GM19324 (cell line): ENCODE measurements at regions not wholly inside any gene's neighbourhood (a gene's known extent, or its start where the extent isn't known, plus 50 kb on each side); places are given as distances from the start of the nearest gene placed in this dataset.

Experiments
- ATAC-seq: cut with Tn5 transposase; IDR thresholded peaks from one replicate; pipeline ENCODE4 v1.9.1; 2021; ENCODE audit warnings: mild to moderate bottlenecking, moderate library complexity; ENCODE audit not compliant: unreplicated experiment, low FRiP score

DNA sequence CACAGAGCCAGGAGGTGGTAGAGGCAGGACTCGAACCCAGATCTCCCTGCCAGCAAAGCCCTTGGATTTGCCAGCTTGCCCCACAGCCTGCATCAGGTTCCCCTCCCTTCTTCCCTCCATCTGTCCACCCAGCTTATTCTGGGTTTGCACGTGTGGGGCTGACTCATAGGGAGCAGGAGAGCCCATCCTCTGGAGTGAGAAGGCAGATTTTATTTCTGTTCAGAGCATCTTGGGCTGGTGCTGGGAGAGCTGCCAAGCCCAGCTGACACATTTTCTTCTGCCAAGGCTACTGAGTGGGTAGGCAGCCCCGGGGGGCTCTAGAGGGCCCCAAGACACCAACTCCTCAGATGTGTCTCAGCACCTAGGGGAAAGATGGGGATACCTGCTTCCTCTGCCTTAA lies 106.3 kb upstream of the CRHR1 start:
- ATAC-seq = no peak

GRCh38 chr17:45679426-45679825 lies 104.7 kb upstream of the CRHR1 start:
- no peak for ATAC-seq

GRCh38 chr17:45680360-45680759 lies 103.8 kb upstream of the CRHR1 start:
- no peak for ATAC-seq

DNA sequence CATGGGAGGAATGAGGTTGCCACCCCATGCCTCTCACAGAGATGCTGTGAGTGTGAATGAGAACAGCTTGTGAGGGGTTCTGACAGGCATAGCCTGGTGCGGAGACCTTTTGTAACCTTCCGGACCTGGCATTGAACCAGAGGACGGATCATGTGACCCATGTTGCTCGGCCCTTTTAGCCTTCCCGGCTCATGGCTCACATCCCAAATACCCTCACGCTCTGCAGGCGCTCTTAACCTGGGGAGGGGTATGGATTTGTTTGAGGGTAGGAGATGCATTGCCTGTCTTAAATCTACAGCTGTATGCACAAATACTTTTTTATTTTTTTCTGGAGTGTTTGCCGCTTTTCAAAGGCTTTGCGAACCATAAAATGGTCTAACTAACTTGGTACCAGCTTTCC lies 102.4 kb upstream of the CRHR1 start:
- no peak for ATAC-seq

DNA sequence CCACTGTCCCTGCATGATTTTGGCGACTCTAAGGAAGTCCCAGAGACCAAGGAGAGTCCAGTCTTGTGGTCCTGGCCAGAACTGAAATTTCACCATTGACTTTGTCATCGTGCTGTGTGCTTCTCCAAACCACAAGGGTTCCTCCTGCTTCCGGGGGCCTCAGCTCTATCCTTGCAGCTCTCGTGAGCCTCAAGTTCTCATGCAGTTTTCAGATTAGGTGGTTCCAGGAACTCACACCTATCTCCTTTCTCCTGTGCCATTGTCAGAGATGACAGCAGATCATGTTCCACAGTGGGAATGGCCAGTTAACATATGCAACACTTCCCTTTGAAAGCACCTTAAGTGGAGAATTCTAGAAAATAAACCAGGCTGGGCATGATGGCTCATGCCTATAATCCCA lies 97.9 kb upstream of the CRHR1 start:
- ATAC-seq = no peak

- no peak for ATAC-seq
Observed at GRCh38 chr17:45687594-45687993, 96.5 kb upstream of the CRHR1 start.

DNA sequence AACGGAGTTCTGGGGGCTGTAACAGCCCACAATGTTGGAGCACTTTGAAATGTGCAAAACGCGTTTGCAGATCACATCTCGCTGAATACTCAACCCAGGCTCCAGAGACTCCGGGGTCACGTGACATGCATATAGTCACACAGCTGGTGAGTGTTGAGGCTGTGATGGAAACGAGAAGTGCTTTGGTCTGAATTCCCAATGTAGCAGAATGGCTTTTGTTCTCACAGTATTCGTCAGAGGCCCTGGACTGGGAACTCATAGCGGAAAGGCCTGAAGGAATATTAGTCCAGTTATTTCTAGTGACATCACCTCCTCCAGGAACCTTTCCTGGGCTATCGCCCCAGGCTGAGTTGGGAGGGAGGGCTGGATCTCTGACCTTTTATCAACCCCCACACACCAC lies 95.8 kb upstream of the CRHR1 start:
- ATAC-seq = no peak

DNA sequence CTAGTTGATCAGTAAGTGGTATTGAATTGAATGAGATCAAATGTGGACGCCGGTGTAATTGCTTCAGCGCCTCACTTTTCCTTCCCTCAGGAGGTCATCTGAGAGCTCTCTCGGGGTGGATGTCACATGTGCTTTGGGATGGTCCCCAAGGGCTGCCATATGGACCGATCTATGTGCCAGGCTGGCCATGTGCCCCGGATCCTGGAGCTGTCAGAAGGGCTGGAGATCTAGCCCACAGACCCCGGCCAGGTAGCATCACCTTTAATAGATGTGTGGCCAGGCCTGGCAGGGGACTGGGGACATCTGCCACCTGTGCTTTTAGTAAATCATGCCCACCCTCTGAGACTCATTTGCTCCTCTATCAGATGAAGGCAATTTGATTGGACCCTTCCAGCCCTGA lies 95.3 kb upstream of the CRHR1 start:
- no peak for ATAC-seq

DNA sequence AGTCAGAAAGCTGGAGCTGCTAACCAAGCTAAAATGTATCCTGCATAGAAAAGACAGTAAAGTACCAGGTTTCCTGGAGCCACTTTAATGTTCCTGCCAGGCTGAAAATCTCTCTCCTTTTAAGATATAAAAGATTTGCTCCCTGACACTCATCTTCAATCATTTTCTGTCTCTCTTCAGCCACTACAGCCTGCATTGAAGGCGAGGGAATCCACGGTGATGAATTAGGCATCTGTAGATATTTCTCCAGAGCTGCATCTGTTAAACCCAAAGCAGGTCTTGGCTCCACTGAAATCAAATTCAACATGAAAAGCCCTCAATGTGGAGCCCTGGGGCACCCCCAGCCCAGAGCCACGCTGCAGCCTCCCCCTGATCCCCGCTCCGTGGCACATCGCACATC lies 94.7 kb upstream of the CRHR1 start:
- ATAC-seq = no peak

DNA sequence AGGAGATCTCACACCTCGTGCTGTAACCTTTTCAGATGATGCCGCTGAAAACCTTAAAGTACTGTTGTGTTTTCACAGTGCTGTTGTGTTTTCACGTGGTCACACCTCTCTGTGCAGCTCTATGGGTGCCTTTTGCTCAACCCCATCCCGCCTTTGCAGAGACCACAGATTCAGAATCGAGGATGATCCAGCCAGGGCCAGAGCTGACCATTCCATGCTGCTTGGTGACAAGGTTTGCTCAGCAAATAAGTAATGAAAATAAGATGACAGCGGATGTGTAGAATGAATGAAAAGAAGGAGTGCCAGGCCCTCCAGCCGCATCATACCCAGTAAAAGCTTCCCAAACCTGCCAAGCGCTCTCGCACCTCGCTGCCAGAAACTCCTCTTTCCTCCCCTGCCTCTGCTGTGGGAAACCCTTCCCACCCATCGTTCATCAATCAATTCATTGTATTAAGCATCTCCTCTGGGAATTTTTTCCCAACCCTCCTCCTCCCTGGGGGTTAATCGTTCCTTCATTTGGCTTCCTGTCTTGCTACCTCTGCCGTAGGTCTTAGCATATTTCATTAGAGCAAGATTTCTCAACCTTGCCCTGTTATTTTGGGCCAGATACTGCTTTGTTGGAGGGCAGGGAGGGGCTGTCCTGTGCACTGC lies 93.4 kb upstream of the CRHR1 start:
- no peak for ATAC-seq

GRCh38 chr17:45692661-45693060 lies 91.5 kb upstream of the CRHR1 start:
- ATAC-seq = no peak

GRCh38 chr17:45693792-45694191 lies 90.3 kb upstream of the CRHR1 start:
- ATAC-seq = no peak

DNA sequence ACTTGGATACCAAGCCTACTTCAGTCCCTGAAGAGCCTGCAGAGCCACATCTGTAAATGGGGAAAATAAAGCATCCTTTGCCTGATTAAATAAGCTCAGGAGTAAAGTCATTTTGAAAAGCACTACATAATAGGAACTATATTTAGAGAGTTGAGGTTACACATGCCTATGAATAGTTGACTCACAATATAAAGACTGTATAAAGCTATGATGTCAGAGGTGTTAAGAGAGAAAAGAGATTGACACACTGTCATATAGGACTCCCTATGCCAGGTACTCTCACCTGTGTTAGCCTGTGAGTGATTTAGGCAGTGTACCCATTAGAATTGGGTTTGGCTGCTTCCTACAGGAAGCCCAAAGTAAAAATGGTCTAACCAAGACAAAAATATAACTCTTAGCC lies 87.7 kb upstream of the CRHR1 start:
- ATAC-seq = no peak

DNA sequence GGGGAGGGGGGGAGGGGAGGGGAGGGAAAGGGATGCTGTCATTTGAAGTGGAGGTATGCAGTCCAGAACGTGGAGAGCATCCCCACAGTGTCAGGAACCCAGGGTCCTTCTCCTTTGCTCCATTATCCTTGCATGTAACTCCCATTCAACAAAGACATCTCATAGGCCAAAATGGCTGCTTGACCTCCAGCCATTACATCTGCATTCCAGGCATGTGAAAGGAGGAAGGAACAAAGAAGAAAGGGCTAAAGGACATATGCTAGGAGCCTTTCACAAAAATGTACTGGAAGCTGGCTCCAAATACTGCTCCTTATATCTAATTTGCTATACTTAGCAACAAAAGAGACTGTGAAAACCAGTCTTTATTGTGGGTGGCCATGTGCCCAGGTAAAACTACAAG lies 87.0 kb upstream of the CRHR1 start:
- no peak for ATAC-seq

DNA sequence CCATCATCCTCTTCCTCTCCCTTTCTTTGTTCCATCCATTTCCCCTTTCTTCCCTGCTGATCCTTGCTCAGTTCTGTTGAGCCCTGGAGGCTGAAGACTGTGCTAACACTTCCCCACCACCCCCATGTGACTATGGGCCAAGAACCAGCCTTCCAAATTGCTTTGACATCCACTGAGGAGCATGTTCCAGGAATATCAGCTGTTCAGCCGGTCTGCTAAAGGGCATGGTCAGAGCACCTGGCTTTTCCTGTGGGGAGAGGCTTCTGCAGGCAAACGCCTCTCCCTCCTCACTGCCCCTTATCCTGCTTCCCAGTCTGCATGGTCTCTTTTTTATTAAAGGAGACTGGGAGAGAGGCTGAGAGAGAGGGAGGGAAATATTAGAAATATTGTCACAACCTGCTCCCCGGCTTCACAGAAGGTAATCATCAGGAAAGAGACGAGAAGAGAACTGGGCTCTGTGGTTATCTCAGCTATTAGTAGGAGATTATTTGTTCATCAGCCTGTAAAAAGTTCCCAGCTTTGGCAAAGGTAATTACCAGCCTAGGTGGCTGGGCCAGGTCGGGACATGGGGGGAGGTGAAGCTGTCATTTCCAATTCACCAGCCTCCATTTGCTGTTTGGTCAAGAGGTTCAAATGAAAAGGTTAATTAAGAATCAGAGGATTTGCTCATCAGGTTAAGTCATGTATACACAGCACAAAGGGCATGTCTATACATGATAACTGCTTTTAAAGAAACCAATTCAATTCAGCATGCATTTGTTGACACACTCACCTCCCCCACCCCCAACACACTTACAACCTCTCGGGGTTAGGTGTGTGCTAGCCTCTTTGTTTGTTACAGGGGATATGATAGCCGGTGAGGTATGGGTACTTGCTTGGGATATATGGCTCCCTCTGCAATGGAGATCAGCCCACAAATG lies 83.7 kb upstream of the CRHR1 start:
- ATAC-seq = no peak

DNA sequence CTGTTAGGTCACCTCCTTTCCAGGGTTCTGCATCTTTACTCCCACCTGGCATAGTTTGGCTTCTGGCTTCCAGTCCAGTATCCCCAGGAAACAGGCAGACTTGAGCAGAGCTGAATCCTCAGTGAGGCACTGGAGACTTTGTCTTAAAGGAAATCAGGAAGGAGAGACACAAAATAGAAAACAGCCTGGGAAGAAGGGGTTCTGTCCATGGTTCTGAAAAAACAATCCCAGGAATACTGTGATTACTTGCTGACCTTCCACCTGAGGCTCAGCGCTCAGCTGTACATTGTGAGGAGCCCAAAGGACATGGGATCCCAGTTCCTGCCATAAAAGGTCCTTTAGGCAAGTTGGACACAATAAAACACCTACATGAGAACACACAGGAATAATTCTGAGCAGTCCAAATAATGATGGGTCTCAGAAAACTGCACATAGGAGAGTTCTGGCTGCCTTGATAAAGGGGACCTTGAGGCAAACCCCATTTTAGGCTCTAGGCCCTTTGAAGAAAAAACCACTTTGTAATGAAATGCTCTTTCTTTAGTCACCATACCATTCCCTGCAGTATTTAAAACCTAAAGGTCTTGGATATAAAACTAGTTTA lies 81.4 kb upstream of the CRHR1 start:
- ATAC-seq = no peak

- ATAC-seq = no peak
Observed at GRCh38 chr17:45703348-45703747, 80.8 kb upstream of the CRHR1 start.

DNA sequence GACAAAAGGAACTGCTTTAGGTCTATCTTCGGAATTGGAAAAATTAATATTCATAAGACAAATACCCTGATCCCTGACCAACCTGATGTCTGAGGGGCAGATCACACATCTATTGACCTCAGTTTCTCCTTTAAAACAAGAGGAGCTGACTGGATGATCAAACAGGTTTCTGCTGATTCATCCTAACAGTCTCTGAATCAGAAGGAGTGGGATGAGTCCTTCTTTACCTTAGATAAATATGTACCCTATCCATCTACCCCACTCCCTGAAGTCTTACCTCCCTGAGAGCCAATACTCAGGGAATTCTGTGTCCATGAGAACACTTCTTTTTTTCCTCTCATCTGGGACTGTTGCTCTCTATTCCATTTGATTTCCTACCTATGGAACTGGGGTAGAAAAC lies 80.3 kb upstream of the CRHR1 start:
- ATAC-seq = no peak

DNA sequence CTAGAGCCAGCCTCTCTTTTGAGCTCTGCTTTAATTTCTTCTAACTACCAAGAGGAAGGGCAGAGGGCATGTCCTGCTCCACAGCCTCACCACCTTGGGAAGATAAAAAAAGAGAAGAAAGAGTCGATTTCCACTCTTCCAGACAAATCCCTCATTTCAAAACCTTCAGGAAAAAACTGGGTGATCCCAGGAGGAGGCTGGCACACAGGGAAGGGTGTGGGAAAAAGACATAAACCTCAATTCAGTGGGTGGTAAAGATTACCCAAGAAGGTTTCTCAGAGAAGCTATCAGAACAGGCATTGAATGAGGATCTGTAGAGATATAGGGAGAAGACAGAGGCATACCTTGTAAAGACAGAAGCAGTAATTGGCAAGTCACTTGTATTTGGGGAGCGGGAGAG lies 79.9 kb upstream of the CRHR1 start:
- no peak for ATAC-seq

GRCh38 chr17:45705123-45706009 lies 78.8 kb upstream of the CRHR1 start:
- no peak for ATAC-seq

DNA sequence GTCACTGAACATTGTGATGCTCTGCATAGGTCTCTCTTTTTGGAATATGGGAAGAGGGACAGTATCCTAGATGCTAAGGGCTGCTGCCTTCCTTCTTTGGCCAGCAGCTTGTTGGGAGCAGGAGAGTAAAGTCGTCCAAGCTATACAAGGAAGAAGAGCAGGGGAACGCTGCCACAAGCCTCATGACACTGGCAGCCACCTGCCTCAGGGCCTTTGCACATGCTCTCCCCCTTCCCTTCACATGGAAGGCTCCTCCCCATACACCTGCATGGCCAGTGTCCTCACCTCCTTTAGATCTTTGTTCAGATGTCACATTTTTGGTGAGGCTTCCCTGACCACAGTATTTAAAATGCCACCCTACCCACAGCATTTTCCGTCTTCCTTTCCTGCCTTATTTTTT lies 78.1 kb upstream of the CRHR1 start:
- no peak for ATAC-seq
